ENCODE measurements at regions not wholly inside any gene's neighbourhood (a gene's known extent, or its start where the extent isn't known, plus 50 kb on each side); places are given as distances from the start of the nearest gene placed in this dataset.

DNA sequence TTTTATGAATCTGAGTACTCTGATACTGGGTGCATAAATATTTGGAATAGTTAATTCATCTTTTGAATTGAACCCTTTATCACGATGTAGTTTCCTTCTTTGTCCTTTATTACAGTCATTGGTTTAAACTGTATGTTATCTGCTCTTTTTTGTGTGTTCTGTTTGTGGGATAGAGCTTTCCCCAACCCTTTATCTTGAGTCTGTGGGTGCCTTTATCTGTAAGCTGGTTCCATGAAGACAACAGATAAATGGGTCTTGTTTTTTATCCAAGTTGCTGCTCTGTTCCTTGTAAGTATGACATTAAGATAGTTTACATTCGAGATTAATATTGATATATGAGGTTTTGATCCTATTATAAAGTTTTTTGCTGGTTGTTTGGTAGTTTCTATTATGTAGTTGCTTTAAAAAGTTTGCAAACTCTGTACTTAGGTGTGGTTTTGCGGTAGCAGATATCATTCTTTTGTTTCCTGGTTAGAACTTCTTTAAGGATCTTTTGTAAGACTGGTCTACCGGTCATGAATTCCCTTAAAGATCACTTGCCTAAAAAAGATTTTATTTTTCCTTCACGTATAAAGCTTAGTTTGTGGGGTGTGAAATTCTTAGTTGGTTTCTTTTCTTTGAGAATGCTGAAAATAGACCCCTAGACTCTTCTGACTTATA, 1451.3 kb upstream of the SLC39A10 start (continued):
- TF ChIP-seq ZNF425 (CRISPR knock-in tag; conservative IDR thresholded peaks at IDR 0.05) (no peak), CREB1 (CRISPR knock-in tag; IDR thresholded peaks at IDR 0.05) (no peak), PRRX2 (CRISPR knock-in tag; IDR thresholded peaks at IDR 0.05) (no peak), CREM (CRISPR knock-in tag; IDR thresholded peaks at IDR 0.05) (no peak), OVOL2 (CRISPR knock-in tag; IDR thresholded peaks at IDR 0.05; ENCODE audit: borderline replicate concordance) (no peak), NR2C2 (CRISPR knock-in tag; IDR thresholded peaks at IDR 0.05) (no peak), ZNF121 (CRISPR knock-in tag; IDR thresholded peaks at IDR 0.05) (no peak), NR1H2 (CRISPR knock-in tag; IDR thresholded peaks at IDR 0.05) (no peak)
- TF ChIP-seq, protein P1, sequence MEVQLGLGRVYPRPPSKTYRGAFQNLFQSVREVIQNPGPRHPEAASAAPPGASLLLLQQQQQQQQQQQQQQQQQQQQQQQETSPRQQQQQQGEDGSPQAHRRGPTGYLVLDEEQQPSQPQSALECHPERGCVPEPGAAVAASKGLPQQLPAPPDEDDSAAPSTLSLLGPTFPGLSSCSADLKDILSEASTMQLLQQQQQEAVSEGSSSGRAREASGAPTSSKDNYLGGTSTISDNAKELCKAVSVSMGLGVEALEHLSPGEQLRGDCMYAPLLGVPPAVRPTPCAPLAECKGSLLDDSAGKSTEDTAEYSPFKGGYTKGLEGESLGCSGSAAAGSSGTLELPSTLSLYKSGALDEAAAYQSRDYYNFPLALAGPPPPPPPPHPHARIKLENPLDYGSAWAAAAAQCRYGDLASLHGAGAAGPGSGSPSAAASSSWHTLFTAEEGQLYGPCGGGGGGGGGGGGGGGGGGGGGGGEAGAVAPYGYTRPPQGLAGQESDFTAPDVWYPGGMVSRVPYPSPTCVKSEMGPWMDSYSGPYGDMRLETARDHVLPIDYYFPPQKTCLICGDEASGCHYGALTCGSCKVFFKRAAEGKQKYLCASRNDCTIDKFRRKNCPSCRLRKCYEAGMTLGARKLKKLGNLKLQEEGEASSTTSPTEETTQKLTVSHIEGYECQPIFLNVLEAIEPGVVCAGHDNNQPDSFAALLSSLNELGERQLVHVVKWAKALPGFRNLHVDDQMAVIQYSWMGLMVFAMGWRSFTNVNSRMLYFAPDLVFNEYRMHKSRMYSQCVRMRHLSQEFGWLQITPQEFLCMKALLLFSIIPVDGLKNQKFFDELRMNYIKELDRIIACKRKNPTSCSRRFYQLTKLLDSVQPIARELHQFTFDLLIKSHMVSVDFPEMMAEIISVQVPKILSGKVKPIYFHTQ (CRISPR knock-in tag; IDR thresholded peaks at IDR 0.05), result no peak

DNA sequence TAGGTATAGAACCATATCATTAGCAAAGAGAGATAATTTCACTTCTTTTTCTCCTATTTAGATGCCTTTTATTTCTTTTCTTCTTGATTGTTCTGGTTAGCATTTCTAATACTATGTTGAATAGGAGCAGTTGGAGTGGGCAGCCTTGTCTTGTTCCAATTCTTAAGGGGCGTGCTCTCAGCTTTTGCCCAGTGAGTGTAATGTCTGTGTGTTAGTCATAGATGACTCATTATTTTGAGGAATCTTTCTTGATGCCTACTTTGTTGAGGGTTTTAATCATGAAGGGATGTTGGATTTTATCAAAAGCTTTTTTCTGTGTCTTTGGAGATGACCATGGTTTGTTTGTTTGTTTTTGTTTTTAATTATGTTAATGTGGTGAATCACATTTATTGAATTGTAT, 1453.1 kb upstream of the SLC39A10 start:
- Mint-ChIP-seq H3K4me1 (no peaks in the 10 kb centered on the region), H3K36me3 (no peaks in the 10 kb centered on the region), H3K9me3 (peaks cover 17% of the 10 kb centered on the region), H3K27ac (no peak overlapping the region), H3K27me3 (ENCODE audit: low read depth) (no peaks in the 10 kb centered on the region), H3K4me3 (no peak overlapping the region)
- CTCF ChIA-PET, result no interaction called here
- DNase-seq (ENCODE audit: low spot score) (no peak), ATAC-seq (no peak)
- POLR2A ChIA-PET, result no interaction called here
- TF ChIP-seq ATF3 (CRISPR knock-in tag; conservative IDR thresholded peaks at IDR 0.05), result no peak
- no peak for TF ChIP-seq SMAD3 (CRISPR knock-in tag; IDR thresholded peaks at IDR 0.05; ENCODE audit: borderline replicate concordance)
- TF ChIP-seq MYBL2 (CRISPR knock-in tag; IDR thresholded peaks at IDR 0.05), result no peak
- no peak for TF ChIP-seq SOX15 (CRISPR knock-in tag; IDR thresholded peaks at IDR 0.05)
- no peak for TF ChIP-seq NR3C1 (CRISPR knock-in tag; conservative IDR thresholded peaks at IDR 0.05; ENCODE audit: low read depth)
- no peak for TF ChIP-seq PREB (CRISPR knock-in tag; IDR thresholded peaks at IDR 0.05; ENCODE audit: borderline replicate concordance)

DNA sequence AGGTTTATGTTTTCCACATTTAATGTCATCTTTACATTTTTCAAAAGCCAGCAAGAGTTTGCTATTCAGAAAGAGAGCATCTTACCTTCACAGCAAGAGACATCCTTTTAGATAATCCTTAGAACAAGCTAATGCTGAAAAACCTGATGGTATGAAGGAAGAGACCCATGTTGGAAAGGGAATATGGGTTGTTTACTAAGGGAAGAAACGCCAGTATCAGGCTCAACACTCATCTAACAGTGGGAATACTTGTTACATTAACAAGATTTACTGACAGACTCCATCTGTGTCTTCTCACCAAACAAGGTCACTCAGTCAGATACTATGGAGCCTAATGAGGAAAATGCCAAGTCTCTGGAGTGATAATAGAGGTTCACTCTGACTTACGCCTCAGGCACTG, 1474.1 kb upstream of the SLC39A10 start:
- no peak overlapping the region for H3K4me3 Mint-ChIP-seq
- peaks cover 18% of the 10 kb centered on the region for H3K9me3 Mint-ChIP-seq
- POLR2A ChIA-PET, result no interaction called here
- H3K27ac Mint-ChIP-seq, result no peak overlapping the region
- DNase-seq (ENCODE audit: low spot score) (no peak), ATAC-seq (no peak)
- no peaks in the 10 kb centered on the region for H3K27me3 Mint-ChIP-seq (ENCODE audit: low read depth)
- CTCF ChIA-PET, result no interaction called here
- TF ChIP-seq RELA (CRISPR knock-in tag; IDR thresholded peaks at IDR 0.05; ENCODE audit: borderline replicate concordance) (no peak), ELF4 (CRISPR knock-in tag; IDR thresholded peaks at IDR 0.05; ENCODE audit: low read depth) (no peak), SP1 (CRISPR knock-in tag; conservative IDR thresholded peaks at IDR 0.05) (no peak)
- no peaks in the 10 kb centered on the region for H3K4me1 Mint-ChIP-seq
- no peaks in the 10 kb centered on the region for H3K36me3 Mint-ChIP-seq

Data from WTC11 (cell line).